SK-N-SH treated with all-trans-retinoic acid at 6 μM for 48 hours (cell line): ENCODE measurements at regions not wholly inside any gene's neighbourhood (a gene's known extent, or its start where the extent isn't known, plus 50 kb on each side); places are given as distances from the start of the nearest gene placed in this dataset.

Experiments
- ATAC-seq: fragments of 200-7000 bp; cut with Tn5 transposase; 3 replicates; pipeline ENCODE4 v1.9.1; 2020; ENCODE audit warnings: mild to moderate bottlenecking, moderate library complexity
- ARNTL ChIP-seq: fragments of 450-650 bp; formaldehyde crosslinking; IDR thresholded peaks from 2 replicates; pipeline ENCODE4 v1.5.0; 2020; ENCODE audit warnings: low read depth, mild to moderate bottlenecking, moderate library complexity, borderline replicate concordance
- BACH2 ChIP-seq: fragments of 250-450 bp; sonication (Bioruptor Pico); IDR thresholded peaks from 2 replicates; pipeline ENCODE4 v1.9.0; 2021; ENCODE audit warnings: mild to moderate bottlenecking, borderline replicate concordance
- CSDC2 ChIP-seq: fragments of 250-450 bp; sonication (Bioruptor Pico); IDR thresholded peaks from 2 replicates; pipeline ENCODE4 v1.5.0; 2020; ENCODE audit warnings: mild to moderate bottlenecking, moderate library complexity
- ESRRG ChIP-seq: fragments of 250-450 bp; sonication (Bioruptor Pico); IDR thresholded peaks from 2 replicates; pipeline ENCODE4 v1.6.1; 2021; ENCODE audit warnings: mild to moderate bottlenecking
- GLIS3 ChIP-seq: fragments of 250-450 bp; sonication (Bioruptor Pico); IDR thresholded peaks from 2 replicates; pipeline ENCODE4 v1.5.0; 2020; ENCODE audit warnings: mild to moderate bottlenecking, moderate library complexity
- ISL1 ChIP-seq: fragments of 250-450 bp; sonication (Bioruptor Pico); IDR thresholded peaks from 2 replicates; pipeline ENCODE4 v2.1.2; 2022; ENCODE audit warnings: mild to moderate bottlenecking, moderate library complexity
- OSR1 ChIP-seq: fragments of 250-450 bp; sonication (Bioruptor Pico); IDR thresholded peaks from 2 replicates; pipeline ENCODE4 v1.8.0; 2022; ENCODE audit warnings: moderate library complexity, mild to moderate bottlenecking, inconsistent platforms
- POU6F1 ChIP-seq: fragments of 250-450 bp; sonication (Bioruptor Pico); IDR thresholded peaks from 2 replicates; pipeline ENCODE4 v1.8.0; 2021; ENCODE audit warnings: low read depth, mild to moderate bottlenecking, moderate library complexity, borderline replicate concordance
- PPARA ChIP-seq: fragments of 250-450 bp; sonication (Bioruptor Pico); IDR thresholded peaks from 2 replicates; pipeline ENCODE4 v1.5.0; 2020; ENCODE audit warnings: mild to moderate bottlenecking, borderline replicate concordance
- RARB ChIP-seq: fragments of 250-450 bp; sonication (Bioruptor Pico); IDR thresholded peaks from 2 replicates; pipeline ENCODE4 v1.8.0; 2021; ENCODE audit warnings: mild to moderate bottlenecking, moderate library complexity
- SNAI2 ChIP-seq: fragments of 250-450 bp; sonication (Bioruptor Pico); IDR thresholded peaks from 2 replicates; pipeline ENCODE4 v1.5.0; 2020; ENCODE audit warnings: mild to moderate bottlenecking, moderate library complexity
- TCF4 ChIP-seq: fragments of 250-450 bp; sonication (Bioruptor Pico); IDR thresholded peaks from 2 replicates; pipeline ENCODE4 v1.8.0; 2021; ENCODE audit warnings: mild to moderate bottlenecking, moderate library complexity, borderline replicate concordance
- TOX ChIP-seq: fragments of 250-450 bp; sonication (Bioruptor Pico); IDR thresholded peaks from 2 replicates; pipeline ENCODE4 v1.8.0; 2021; ENCODE audit warnings: mild to moderate bottlenecking, moderate library complexity, borderline replicate concordance
- TSHZ2 ChIP-seq: fragments of 250-450 bp; sonication (Bioruptor Pico); IDR thresholded peaks from 2 replicates; pipeline ENCODE4 v1.5.0; 2020; ENCODE audit warnings: mild to moderate bottlenecking, moderate library complexity
- ZC3H10 ChIP-seq: fragments of 250-450 bp; sonication (Bioruptor Pico); IDR thresholded peaks from 2 replicates; pipeline ENCODE4 v1.5.1; 2021; ENCODE audit warnings: mild to moderate bottlenecking, moderate library complexity
- ZFP3 ChIP-seq: fragments of 250-450 bp; sonication (Bioruptor Pico); IDR thresholded peaks from 2 replicates; pipeline ENCODE4 v1.5.0; 2020; ENCODE audit warnings: mild to moderate bottlenecking, moderate library complexity
- ZNF565 ChIP-seq: fragments of 450-650 bp; formaldehyde crosslinking; conservative IDR thresholded peaks from 2 replicates; pipeline ENCODE4 v1.5.0; 2020; ENCODE audit warnings: low read depth, mild to moderate bottlenecking, moderate library complexity
- ZNF8 ChIP-seq: fragments of 450-650 bp; formaldehyde crosslinking; IDR thresholded peaks from 2 replicates; pipeline ENCODE4 v1.5.0; 2020; ENCODE audit warnings: mild to moderate bottlenecking, moderate library complexity
- TF ChIP-seq, protein P1 (sequence below): fragments of 250-450 bp; sonication (Bioruptor Pico); IDR thresholded peaks from 2 replicates; pipeline ENCODE4 v1.5.1; 2021; ENCODE audit warnings: mild to moderate bottlenecking, moderate library complexity
- TF ChIP-seq, protein P2 (sequence below): fragments of 250-450 bp; sonication (Bioruptor Pico); IDR thresholded peaks from 2 replicates; pipeline ENCODE4 v1.5.1; 2020; ENCODE audit warnings: low read depth, mild to moderate bottlenecking, moderate library complexity

- no peak for ATAC-seq
- TF ChIP-seq TCF4 (CRISPR knock-in tag): no peak
- TF ChIP-seq, protein P1, sequence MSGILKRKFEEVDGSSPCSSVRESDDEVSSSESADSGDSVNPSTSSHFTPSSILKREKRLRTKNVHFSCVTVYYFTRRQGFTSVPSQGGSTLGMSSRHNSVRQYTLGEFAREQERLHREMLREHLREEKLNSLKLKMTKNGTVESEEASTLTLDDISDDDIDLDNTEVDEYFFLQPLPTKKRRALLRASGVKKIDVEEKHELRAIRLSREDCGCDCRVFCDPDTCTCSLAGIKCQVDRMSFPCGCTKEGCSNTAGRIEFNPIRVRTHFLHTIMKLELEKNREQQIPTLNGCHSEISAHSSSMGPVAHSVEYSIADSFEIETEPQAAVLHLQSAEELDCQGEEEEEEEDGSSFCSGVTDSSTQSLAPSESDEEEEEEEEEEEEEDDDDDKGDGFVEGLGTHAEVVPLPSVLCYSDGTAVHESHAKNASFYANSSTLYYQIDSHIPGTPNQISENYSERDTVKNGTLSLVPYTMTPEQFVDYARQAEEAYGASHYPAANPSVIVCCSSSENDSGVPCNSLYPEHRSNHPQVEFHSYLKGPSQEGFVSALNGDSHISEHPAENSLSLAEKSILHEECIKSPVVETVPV (CRISPR knock-in tag): no peak
- no peak for TF ChIP-seq ZNF8 (CRISPR knock-in tag)
- TF ChIP-seq ARNTL (CRISPR knock-in tag): no peak
- TF ChIP-seq PPARA (CRISPR knock-in tag): no peak
- no peak for TF ChIP-seq ZC3H10 (CRISPR knock-in tag)
- TF ChIP-seq ESRRG: no peak
- no peak for TF ChIP-seq CSDC2
- TF ChIP-seq TSHZ2: no peak
- TF ChIP-seq ZFP3 (CRISPR knock-in tag): no peak
- TF ChIP-seq BACH2 (CRISPR knock-in tag): no peak
These were observed 82.1 kb downstream of the PYDC2 start for GRCh38 chr3:191543018-191543417.

GRCh38 chr3:191543897-191544296 lies 82.9 kb downstream of the PYDC2 start:
- ATAC-seq: no peak
- TF ChIP-seq CSDC2: no peak
- no peak for TF ChIP-seq RARB (CRISPR knock-in tag)
- TF ChIP-seq BACH2 (CRISPR knock-in tag): no peak
- no peak for TF ChIP-seq ZC3H10 (CRISPR knock-in tag)
- no peak for TF ChIP-seq ZNF565 (CRISPR knock-in tag)
- no peak for TF ChIP-seq SNAI2 (CRISPR knock-in tag)
- no peak for TF ChIP-seq POU6F1 (CRISPR knock-in tag)

GRCh38 chr3:191549357-191549756 lies 88.4 kb downstream of the PYDC2 start:
- no peak for ATAC-seq
- no peak for TF ChIP-seq RARB (CRISPR knock-in tag)

DNA sequence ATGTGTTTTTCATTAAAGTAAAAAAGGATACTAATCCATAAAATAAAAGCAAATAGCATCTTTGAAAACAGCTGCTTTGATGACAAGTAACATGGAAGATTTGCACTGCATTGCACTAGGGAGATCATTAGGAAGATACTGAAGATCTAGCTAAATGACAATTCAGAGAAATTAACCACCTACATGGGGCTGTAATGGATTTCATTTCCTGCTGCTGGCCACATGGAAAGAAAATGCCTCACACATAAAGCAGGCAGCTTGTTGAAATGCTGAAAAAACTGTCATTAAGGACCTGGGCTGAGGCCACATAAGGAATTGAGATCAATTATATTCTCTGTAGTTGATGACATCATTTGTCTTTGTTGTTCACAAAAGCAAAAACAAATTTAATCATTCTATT lies 94.1 kb downstream of the PYDC2 start:
- no peak for TF ChIP-seq ISL1 (CRISPR knock-in tag)
- no peak for TF ChIP-seq POU6F1 (CRISPR knock-in tag)
- no peak for TF ChIP-seq TOX
- TF ChIP-seq, protein P2, sequence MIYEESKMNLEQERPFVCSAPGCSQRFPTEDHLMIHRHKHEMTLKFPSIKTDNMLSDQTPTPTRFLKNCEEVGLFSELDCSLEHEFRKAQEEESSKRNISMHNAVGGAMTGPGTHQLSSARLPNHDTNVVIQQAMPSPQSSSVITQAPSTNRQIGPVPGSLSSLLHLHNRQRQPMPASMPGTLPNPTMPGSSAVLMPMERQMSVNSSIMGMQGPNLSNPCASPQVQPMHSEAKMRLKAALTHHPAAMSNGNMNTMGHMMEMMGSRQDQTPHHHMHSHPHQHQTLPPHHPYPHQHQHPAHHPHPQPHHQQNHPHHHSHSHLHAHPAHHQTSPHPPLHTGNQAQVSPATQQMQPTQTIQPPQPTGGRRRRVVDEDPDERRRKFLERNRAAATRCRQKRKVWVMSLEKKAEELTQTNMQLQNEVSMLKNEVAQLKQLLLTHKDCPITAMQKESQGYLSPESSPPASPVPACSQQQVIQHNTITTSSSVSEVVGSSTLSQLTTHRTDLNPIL (CRISPR knock-in tag): no peak
- no peak for TF ChIP-seq ZNF565 (CRISPR knock-in tag)
- TF ChIP-seq PPARA (CRISPR knock-in tag): no peak
- no peak for TF ChIP-seq TSHZ2
- no peak for TF ChIP-seq GLIS3 (CRISPR knock-in tag)
- TF ChIP-seq ZC3H10 (CRISPR knock-in tag): no peak
- TF ChIP-seq OSR1 (CRISPR knock-in tag): no peak
- no peak for TF ChIP-seq CSDC2
- ATAC-seq: no peak
